ENCODE measurements at regions not wholly inside any gene's neighbourhood (a gene's known extent, or its start where the extent isn't known, plus 50 kb on each side); places are given as distances from the start of the nearest gene placed in this dataset.

DNA sequence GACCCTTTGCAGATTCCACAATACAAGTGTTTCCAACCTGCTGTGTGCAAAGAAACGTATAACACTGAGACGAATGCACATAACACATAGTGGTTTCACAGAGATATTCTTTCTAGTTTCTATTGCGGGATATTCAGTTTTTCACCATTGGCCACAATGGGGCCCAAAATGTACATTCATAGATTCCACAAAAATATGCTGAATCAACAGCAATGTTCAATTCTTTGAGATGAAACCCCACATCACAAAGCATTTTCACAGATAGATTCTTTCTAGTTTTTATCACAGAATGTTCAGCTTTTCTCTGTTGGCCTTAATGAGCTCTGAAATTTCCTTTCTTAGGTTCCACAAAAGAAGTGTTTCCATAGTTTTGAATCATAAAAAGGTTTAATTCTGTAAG, 2472.3 kb downstream of the TP53TG3F start:
- Histone ChIP-seq H3K4me3 (ENCODE audit: low read length in 2 of 2) (no peak overlapping the region), H3K9me3 (ENCODE audit: control insufficient read depth, low read length) (no peaks in the 10 kb centered on the region), H3K4me1 (ENCODE audit: control insufficient read depth in 1 of 2, insufficient read depth in 2 of 2, low read length in 2 of 2) (no peaks in the 10 kb centered on the region), H3K27ac (ENCODE audit: low read depth in 1 of 2, low read length in 2 of 2) (no peak overlapping the region), H3K27me3 (ENCODE audit: control insufficient read depth in 1 of 2, insufficient read depth in 2 of 2, low read length in 1 of 2) (no peaks in the 10 kb centered on the region), H3K36me3 (ENCODE audit: control insufficient read depth in 1 of 2, insufficient read depth in 2 of 2, low read length in 1 of 2) (no peaks in the 10 kb centered on the region)
- WGBS, 2 donors = 68 to 73% methylated on average over 3 of the region's 3 CpGs
- DNase-seq (no peak), ATAC-seq (ENCODE audit: low FRiP score) (no peak)
- intact Hi-C loops (cut with DNase I) = no loop called here

Measured in aorta (tissue), 5 donors.